ENCODE measurements at regions not wholly inside any gene's neighbourhood (a gene's known extent, or its start where the extent isn't known, plus 50 kb on each side); places are given as distances from the start of the nearest gene placed in this dataset.
A peak's percentile ranks its signal among the peaks of the same experiment; 100 is the strongest.

DNA sequence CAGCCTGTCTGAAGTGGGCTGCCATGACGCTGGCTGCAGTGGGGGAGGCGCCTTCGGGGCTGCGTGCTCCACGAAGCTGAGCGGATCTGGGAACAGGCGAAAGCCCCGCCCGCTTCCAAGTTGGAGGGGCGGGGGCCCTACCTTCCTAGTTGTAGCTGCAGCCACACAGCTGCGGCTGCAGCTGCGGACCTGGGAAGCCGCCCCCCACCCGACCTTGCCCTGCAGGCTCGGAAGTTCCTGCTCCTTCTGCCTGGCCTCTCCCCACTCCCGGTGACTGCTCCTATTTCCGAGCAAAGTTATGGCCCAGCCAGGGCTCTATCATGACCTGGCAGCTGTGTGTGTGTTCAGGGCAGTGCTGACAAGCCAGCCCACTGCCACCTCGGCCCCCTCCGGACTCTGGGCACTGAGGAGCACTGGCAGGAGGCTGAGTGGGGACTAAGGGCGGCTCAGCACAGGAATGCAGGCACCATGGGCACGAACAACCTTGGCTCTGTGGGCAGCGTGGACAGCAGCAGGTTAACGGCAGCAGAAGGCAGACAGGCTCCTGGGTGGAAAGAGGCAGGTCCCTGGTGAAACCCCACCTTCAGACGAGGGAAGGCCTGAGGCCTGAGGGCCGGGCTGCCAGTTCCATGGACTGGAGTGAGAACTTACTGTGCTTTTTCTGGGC, 352.4 kb upstream of the TMCO5A start:
- no peak for DNase-seq (ENCODE audit: low read depth)

DNA sequence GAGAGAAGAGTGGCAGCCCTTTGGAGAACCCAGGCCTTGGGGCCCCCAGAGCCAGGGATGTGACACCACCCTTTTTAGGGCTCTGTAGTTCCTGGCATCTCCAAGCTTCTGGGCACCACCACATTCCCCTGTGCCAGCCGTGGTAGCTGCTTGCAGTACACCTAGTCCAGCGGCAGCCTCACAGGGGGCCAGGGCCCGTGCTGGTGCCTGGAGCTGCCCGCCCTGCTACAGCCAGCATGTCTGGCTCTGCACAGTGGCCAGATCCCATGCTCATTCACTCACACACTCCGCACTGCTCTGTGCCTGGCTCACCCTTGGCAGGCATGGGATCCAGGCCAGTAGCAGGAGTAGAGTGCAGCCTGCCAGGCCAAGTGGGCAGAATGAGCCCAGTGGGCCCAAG, 351.6 kb upstream of the TMCO5A start:
- DNase-seq (ENCODE audit: low read depth), result no peak

DNA sequence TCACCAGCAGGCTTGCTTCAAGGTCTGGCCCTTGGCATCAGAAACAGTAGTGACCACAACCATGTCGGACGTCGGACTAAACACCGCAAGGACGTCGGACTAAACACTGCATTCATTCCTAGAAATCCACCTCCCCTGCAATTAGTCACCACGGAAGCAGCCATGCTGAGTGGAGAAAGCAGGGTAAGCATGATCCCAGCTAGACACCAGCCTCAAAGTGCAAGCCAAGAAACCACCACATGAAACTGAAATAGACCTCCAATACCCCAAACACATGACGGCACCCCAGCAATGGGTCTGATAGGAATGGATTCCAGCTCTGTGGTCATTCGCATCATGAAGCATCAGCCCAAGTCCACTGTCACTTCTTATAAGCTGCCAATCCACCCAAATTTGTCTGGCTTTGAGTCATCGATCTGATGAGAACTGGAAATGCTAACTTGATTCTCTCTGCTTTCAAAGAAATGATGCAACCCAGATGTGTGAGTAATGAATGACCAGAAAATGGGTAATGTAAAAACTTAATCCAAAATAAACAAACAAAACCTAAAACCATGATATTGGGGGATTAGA, 348.3 kb upstream of the TMCO5A start:
- DNase-seq (ENCODE audit: low read depth), result peak; percentile 77

DNA sequence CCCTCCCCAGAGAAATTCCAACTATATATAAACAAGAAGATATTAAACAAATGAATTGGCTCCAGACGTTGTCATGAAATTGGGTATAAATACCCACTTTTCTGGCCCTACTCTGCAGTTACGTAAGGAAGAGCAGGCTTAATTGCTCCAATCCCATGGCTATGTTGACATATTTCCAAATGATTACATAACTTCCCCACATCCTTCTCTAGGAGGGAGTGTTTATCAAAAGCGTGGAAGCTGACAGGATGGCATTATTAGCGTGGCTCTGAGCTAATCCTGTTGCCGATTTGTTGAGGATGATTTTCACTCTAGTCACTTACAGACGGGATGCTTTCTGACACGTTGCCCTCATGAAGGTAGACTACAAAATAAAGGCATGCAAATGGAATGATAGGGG, 347.5 kb upstream of the TMCO5A start:
- peak; percentile 24 for DNase-seq (ENCODE audit: low read depth)

DNA sequence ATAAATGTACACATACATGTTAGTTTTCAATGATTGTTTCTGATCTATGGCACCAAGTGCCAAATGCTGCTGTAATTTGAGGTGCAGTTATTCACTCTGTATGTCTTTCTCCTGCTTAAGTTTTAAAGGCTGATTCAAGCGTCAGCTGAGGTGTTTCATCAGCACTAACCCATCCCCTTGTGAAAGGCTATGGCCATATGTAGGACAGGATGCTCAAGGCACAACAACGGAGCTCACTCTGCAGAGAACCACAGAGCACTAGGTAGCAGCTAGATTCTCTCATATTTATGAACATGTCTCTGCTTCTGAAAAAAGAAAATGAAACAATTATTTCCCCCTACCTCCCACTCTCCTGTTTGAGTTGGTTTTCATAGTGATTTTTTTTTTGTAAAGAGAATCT, 340.0 kb upstream of the TMCO5A start:
- DNase-seq (ENCODE audit: low read depth), result no peak

DNA sequence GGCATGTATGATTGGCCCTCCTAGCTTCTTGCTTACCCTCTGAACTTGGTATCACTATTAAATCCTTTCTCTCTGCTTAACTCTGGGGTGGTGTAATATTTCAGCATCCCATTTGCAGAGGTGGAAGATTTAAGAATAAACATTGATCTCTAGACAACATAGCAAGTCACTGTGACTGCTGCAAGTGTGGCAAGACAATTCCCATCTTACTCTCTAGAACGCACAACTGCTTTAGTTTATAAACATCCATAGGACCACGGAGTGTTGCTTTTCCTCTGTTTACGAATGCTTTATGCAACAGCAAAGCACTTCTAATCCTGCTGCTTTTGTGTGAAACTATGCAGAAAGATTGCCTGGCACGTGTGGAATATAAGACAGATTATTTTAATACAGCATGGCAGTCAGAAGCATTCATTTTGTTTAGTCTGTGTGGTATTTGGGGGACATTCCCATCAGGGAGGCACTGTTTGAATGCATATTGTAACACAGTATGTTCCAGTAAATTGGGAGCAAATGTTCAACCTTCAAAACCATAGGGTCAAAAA, 338.9 kb upstream of the TMCO5A start:
- DNase-seq (ENCODE audit: low read depth), result no peak

DNA sequence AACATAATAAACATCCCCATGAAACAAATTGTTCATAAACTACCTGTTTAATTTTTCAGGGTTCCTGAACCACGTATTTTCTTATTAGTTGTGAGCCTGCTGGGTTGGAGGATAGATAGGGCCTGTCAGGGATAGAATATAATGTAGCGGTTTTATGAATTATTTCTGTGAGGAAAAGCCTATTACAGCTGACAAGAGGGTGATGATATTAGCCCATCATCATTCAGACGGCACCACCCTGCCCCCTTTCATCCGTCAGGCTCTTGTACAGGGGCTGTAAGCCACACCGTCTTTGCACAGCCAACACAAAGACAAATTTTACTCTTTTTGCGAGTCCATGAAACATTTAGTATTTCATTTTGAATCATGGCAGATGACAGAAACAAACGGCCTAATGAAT, 335.3 kb upstream of the TMCO5A start:
- no peak for DNase-seq (ENCODE audit: low read depth)

DNA sequence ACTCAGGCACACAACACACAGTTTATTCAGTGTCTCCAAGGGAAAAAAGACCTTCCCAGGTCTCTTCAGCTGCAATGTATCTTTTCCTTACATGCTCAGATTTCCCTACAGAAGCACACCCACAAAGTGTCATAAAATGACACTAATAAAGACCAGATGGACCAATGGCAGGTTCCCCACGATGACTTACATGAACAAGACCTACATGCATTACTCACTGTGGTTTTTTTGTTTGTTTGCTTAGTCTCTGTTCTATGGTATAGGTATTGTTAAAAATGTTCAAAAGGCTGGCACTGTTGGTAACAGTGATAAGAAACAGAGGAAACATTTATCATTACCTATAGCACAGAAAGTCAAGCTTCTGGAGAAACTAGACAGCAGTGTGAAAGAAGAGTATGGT, 318.2 kb upstream of the TMCO5A start:
- DNase-seq (ENCODE audit: low read depth), result no peak

DNA sequence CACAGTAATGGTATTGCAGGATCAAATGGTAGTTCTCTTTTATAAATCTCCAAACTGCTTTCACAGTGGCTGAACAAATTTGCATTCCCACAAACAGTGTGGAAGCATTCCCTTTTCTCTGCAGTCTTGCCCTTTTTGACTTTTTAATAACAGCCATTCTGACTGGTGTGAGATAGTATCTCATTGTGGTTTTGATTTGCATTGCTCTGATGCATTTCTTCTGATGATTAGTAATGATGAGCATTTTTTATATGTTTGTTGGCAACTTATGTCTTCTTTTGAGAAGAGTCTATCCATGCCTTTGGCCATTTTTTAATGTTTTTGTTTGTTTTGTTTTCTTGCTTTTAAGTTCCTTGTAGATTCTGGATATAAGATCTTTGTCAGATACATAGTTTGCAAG, 316.1 kb upstream of the TMCO5A start:
- no peak for DNase-seq (ENCODE audit: low read depth)

DNA sequence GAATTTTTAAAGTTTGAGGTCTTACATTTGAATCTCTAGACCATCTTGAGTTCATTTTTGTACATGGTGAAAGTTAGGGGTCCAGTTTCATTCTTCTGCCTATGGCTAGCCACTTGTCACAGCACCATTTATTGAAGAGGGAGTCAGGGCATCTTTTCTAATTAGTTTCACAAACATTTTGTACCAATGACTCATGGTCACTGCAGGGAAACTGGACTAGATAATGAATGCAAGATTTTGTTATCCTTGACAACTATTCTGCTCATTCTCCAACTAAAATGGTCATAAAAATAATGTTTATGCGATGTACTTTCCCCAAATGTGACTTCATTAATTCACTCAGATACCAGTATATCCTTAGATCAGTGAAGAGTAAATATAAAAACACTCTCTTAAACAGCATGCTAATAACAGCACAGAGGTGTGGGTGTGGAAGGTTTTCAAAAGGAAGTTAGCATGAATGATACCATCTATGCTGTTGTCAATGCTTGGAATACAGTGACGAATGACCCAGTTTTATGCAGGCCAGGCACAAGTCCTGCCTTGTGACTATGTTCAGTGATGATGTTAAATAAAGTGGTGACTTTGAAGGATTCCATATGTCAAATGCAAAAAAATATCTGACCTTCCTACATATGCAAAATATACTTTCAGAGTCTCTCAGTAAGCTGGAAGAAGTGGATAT, 314.9 kb upstream of the TMCO5A start:
- DNase-seq (ENCODE audit: low read depth), result no peak

DNA sequence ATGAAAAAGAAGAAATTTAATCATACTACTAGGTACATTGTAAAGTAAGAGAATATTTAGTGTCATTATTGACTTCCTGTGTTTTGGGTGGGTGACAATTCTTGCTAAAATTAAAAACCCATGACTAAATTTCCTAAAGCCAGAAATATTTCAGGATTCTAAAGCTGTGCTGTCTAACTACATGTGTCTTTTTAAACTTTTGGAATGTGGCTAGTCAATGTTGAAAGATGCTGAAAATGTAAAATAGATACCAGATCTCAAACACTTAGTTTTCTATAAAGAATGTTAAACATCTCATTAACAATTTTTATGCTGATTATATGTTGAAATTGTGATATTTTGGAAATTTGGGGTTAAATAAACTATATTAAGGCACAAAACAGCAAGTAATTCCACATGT, 308.9 kb upstream of the TMCO5A start:
- no peak for DNase-seq (ENCODE audit: low read depth)

DNA sequence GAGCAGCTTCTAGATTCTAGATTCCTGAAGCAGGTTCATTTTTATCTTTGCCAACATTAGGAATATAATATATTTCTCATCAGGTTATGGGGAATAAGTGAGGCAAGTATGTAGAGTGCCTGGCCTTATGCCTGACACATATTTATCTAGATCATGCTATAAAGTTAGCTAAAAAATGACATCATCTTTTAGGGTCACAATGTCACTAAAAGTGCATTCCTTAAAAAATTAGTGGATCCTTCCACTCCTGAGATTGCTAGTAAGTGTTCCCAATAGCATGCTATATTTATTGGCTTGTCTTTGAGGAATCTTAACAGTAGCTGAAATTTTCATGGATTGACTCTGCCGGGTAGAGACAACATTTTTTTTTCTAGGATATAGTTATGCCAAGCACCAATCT, 305.9 kb upstream of the TMCO5A start:
- DNase-seq (ENCODE audit: low read depth), result no peak

DNA sequence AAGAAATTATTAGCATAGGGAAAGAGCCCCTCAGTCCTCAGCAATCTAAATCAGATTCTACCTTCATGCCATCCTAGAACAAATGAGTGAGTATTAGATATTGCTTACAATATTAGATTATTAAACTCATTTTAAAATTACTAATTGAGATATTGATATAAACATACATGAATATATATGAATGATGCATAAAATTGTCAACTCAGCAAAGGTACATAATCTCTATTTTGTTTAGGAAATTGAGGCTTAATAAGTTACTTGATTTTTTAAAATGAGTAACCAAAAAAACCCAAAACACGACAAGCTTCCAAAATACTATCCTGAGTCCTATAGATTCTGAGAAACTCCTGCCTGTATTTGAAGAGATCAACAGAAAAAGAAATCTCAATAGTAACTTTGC, 297.7 kb upstream of the TMCO5A start:
- DNase-seq (ENCODE audit: low read depth), result no peak

DNA sequence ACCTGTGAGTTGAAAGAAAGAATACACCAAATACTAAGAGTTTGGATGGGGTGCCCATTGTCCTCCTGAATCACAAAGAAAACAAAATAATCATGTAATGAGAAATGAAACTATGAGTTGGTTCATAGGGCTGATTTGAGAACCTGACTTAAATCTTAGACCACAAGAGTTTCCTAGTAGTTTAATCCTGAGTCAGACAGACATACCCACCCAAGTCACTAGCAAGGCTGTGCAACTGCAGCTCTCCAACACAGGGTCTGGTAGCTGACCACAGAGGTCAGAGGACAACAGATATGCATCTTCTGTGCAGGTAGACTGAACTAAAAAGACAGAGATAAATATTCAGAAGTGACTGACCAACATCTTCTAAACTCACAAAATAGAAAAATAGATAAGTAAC, 296.3 kb upstream of the TMCO5A start:
- DNase-seq (ENCODE audit: low read depth), result no peak

DNA sequence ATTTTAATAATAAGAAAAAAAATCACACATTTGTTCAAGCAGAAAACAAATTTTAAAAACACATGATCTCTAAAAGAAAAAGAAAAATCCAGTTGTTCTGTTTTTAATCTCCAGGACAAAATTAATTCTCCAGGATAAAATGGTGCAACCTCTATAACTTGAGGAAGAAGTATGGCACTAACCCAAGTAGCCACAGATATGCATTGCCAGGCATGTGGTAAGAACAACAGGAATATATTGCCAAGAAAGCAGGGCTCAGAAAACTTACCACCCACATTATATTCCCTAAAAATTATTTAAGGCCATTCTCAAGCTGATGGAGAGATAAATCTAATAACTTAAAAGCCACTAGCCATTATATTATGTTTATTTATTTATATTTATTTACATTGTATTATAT, 295.7 kb upstream of the TMCO5A start:
- DNase-seq (ENCODE audit: low read depth), result no peak

DNA sequence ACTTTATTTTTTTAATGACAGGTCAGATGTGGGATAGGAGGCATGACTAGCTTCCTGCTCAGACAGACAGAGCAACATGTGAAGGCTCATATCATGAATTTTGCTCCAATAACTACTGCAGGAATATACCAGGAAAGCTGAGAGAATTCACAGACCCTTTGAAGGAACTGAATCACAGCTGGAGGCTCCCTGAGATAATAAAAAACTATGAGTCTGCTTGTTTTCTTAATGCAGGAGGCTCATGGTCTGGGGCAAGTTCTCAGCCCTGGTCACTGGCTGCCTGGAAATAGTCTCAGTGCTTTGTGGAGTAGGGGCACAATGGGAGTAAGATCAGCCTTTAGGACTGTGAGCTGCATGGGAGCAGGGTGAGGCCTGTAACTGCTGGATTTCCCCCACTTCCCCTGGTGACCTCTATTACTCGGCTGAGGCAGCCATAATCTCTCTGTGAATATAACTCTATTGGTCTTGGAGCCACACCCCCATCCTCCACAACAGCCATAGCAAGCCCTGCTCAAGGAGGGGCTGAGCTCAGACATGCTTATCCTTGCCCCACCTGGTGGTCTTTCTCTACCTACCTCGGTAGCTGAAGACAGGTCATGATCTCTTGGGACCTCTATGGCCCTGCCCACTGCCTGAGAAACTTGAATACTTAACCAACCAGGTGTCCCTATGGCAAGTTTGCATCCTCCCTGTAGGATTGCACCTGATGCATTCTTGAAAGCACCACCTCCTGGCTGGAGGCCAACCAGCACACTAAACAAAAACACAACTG, 281.6 kb upstream of the TMCO5A start:
- no peak for DNase-seq (ENCODE audit: low read depth)

DNA sequence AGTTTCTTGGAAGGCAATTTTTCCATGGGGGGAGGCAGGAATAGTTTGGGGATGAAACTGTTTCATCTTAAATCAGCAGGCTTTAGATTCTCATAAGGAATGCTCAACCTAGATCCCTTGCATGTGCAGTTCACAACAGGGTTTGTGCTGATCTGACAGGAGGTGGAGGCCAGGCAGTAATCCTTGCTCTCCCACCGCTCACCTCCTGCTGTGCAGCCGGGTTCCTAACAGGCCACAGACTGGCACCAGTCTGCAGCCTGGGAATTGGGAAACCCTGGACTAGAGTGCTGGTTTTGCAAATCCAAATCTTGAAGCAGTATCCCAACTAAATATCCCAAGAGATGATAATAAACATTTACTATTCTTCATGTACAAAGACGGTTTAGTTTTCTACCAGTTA, 256.3 kb upstream of the TMCO5A start:
- DNase-seq (ENCODE audit: low read depth), result no peak

DNA sequence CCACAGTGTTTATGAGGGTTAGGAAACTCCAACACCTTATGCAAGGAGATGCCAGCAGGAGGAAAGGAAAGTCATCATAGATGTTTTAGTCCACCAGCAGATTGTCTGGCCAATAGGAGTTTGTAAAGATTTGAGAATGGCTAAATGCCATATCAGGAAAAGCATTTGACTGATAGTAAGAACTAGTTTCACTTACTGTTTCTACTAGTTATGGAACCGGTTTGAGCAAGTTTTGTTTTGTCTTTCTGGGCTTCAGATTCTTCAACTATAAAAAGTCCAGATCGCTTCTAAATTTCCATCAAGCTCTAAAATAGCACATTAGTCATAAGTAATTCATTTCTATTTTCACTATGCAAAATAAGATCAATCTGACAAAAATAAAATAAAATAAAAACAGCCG, 254.8 kb upstream of the TMCO5A start:
- DNase-seq (ENCODE audit: low read depth), result no peak

DNA sequence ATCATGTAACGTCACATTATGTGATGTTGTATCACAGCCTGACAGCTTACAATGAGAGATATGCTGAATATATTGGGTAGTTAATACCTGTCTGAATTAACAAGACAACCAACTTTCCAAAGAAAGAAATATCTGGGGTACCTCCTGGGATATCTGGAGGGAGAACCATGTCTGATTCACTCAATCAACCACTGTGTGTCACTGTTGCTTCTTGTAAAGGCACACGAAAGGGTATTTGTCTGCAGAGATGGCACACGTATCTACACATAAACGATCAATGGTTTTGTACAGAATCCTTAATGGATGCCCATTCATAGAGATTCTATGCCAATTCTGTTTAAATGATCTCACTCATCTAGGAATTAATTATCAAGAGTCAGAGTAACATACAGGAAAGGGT, 252.1 kb upstream of the TMCO5A start:
- no peak for DNase-seq (ENCODE audit: low read depth)

DNA sequence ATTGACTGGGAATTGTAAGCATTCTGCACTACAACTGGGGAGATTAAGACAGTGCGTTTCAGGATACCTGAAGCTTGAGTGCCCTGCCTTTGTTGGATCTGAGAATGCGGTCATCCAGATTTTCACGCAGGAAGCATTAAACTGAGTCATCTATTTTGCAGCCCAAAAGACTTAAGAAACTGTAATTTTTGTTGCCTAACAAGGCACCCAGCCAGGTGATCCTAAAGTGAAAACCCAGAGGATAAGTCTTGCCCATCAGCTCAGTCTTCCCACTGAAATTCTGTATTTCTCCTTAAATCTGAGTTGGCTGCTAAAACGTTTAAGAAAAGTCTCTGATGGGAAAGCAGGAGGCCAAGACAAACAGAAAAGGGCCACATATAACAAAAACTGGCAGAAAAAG, 242.5 kb upstream of the TMCO5A start:
- DNase-seq (ENCODE audit: low read depth), result no peak

DNA sequence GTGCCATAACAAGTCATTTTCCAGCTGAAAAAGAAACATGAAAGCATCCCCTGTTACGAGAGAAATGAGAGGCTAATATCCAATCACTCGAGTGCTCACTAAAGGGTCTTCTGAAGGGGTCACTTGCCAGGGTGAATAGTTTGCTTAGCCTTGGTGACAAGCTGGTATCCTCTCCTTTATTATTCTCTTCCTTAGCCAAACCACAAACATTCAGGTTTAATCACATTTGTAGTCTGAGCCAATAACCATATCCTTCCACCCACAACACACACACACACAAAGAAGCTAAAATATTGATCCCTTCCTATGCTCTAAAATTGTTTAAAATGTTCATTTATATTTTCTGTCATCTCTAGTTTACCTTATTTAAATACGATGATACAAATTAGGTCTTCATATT, 240.5 kb upstream of the TMCO5A start:
- no peak for DNase-seq (ENCODE audit: low read depth)

DNA sequence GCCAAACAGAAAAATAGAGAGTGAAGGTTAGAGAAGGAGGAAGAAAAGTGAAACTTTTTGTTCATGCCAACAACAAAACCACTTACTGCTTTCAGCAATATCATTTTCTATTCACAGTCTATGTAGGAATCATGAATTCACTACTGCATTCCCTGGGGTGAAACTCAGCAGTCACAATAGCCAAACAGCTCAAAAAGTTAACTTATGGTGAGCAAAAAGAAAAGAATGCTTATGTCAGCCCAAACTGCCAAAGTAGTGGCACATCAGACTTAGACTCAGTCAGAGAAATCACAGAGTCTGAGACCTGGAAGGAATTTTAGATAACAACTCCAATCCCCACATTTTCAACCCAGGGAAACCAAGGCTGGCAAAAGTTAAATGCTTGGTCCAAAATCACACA, 238.7 kb upstream of the TMCO5A start:
- peak; percentile 19 for DNase-seq (ENCODE audit: low read depth)

DNA sequence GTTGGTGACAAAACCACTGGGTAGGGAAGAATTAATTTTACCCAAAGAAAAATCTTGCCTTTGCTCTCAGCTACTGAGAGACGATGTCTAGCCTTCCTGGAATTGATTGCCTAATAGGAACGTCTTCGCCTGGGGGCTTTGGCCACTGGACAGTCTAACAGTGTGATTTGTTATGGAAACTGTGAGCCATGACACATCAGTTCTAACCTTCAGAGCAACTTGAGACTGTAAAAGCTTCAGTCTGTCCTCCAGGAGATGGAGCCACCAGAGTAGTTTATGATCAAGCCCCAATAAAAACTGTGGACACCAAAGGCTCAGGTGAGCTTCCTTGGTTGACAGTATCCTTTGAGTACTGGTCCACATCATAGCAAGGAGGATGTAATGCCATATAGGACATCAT, 235.8 kb upstream of the TMCO5A start:
- DNase-seq (ENCODE audit: low read depth), result no peak

Data from HS-5 (cell line).